ENCODE measurements at regions not wholly inside any gene's neighbourhood (a gene's known extent, or its start where the extent isn't known, plus 50 kb on each side); places are given as distances from the start of the nearest gene placed in this dataset.
"Not testable (repeated sequence)": the region's sequence is repeated elsewhere in the genome, so short reads cannot be mapped to it uniquely, and the experiment has no call there.

GRCh38 chr5:75869891-75870290 is 152.7 kb upstream of the POC5 start:
- ATAC-seq (no peak), DNase-seq (no peak)
- intact Hi-C loops (cut with micrococcal nuclease), result no loop called here

- intact Hi-C loops (cut with micrococcal nuclease), result no loop called here
- DNase-seq, result no peak
These were observed 145.6 kb upstream of the POC5 start for GRCh38 chr5:75862872-75863271.

GRCh38 chr5:75859621-75860020 is 142.4 kb upstream of the POC5 start:
- ATAC-seq; intact Hi-C loops (cut with micrococcal nuclease); DNase-seq: not testable (repeated sequence)

More at GRCh38 chr5:75862872-75863271, 145.6 kb upstream of the POC5 start:
- no peak for ATAC-seq

- intact Hi-C loops (cut with micrococcal nuclease), result no loop called here
- DNase-seq, result no peak
- no peak for ATAC-seq
These were observed 138.8 kb upstream of the POC5 start for GRCh38 chr5:75856056-75856455.

- intact Hi-C loops (cut with micrococcal nuclease), result no loop called here
- DNase-seq (no peak), ATAC-seq (peak; percentile 39)
These were observed 130.8 kb upstream of the POC5 start for GRCh38 chr5:75848077-75848476.

- DNase-seq (no peak), ATAC-seq (no peak)
- intact Hi-C loops (cut with micrococcal nuclease), result no loop called here
These were observed 130.4 kb upstream of the POC5 start for GRCh38 chr5:75847561-75848021.

- DNase-seq (no peak), ATAC-seq (no peak)
- intact Hi-C loops (cut with micrococcal nuclease), result no loop called here
These were observed 127.1 kb upstream of the POC5 start for GRCh38 chr5:75844301-75844700.

- intact Hi-C loops (cut with micrococcal nuclease), result no loop called here
- no peak for DNase-seq
- ATAC-seq, result peak; percentile 82
These were observed 126.1 kb upstream of the POC5 start for GRCh38 chr5:75843319-75843718.

GRCh38 chr5:75839547-75839946 is 122.3 kb upstream of the POC5 start:
- DNase-seq (no peak), ATAC-seq (no peak)
- intact Hi-C loops (cut with micrococcal nuclease), result no loop called here

GRCh38 chr5:75837258-75837841 is 120.1 kb upstream of the POC5 start:
- intact Hi-C loops (cut with micrococcal nuclease), result no loop called here
- no peak for ATAC-seq
- DNase-seq, result no peak

- intact Hi-C loops (cut with micrococcal nuclease), result no loop called here
- ATAC-seq (no peak), DNase-seq (no peak)
These were observed 114.3 kb upstream of the POC5 start for GRCh38 chr5:75831561-75831960.

GRCh38 chr5:75828029-75828428 is 110.8 kb upstream of the POC5 start:
- peak; percentile 24 for ATAC-seq
- intact Hi-C loops (cut with micrococcal nuclease), result no loop called here
- DNase-seq, result no peak

GRCh38 chr5:75824323-75824722 is 107.1 kb upstream of the POC5 start:
- no peak for DNase-seq
- intact Hi-C loops (cut with micrococcal nuclease), result no loop called here

GRCh38 chr5:75823811-75824210 is 106.6 kb upstream of the POC5 start:
- no peak for ATAC-seq
- DNase-seq, result no peak
- intact Hi-C loops (cut with micrococcal nuclease), result no loop called here

More at GRCh38 chr5:75824323-75824722, 107.1 kb upstream of the POC5 start:
- no peak for ATAC-seq

GRCh38 chr5:75818661-75819060 is 101.4 kb upstream of the POC5 start:
- no peak for ATAC-seq

GRCh38 chr5:75799695-75800094 is 82.5 kb upstream of the POC5 start:
- intact Hi-C loops (cut with micrococcal nuclease), result not testable (repeated sequence)
- DNase-seq, result peak; percentile 23

More at GRCh38 chr5:75818661-75819060, 101.4 kb upstream of the POC5 start:
- DNase-seq, result no peak
- intact Hi-C loops (cut with micrococcal nuclease), result no loop called here

GRCh38 chr5:75769338-75769737 is 52.1 kb upstream of the POC5 start:
- ATAC-seq; intact Hi-C loops (cut with micrococcal nuclease); DNase-seq: not testable (repeated sequence)

More at GRCh38 chr5:75799695-75800094, 82.5 kb upstream of the POC5 start:
- not testable (repeated sequence) for ATAC-seq
